Inferior parietal cortex (tissue), 1 donor: ENCODE measurements at regions not wholly inside any gene's neighbourhood (a gene's known extent, or its start where the extent isn't known, plus 50 kb on each side); places are given as distances from the start of the nearest gene placed in this dataset.

Experiments
- DNase-seq: peaks from one replicate; pipeline ENCODE4 v3.0.0-alpha.2; 2016; ENCODE audit errors: extremely low spot score

DNA sequence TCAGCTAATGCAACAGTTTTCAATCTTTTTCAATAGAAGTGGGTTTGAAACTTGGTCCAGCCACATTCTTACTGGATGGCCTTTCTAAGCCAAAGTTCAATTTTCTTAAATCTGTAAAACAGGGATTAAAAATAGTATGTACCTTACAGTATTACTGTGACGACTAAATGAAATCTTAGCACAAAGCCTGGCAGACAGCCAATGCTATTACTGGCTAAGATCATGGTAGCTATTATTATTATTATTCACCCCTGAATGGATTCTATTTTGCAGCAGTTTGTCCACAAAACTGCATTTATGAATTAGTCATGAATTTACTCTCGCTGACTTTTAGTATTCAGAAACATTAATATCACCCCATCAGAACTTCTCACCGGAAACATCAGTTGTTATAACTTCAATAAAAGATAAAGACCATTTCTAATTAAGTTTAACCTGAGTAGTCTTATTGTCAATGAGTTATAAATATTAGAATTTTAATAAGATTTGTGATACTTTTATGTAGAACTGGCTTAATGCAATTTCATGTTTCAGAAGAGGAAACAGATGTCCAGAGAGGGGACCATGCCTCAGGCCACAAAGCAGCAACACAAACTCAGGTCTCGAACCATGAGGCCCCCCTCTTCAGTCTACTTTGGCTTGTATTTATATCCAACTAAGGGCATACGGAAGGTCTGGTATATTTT, 468.2 kb downstream of the ARHGEF28 start:
- DNase-seq: no peak

DNA sequence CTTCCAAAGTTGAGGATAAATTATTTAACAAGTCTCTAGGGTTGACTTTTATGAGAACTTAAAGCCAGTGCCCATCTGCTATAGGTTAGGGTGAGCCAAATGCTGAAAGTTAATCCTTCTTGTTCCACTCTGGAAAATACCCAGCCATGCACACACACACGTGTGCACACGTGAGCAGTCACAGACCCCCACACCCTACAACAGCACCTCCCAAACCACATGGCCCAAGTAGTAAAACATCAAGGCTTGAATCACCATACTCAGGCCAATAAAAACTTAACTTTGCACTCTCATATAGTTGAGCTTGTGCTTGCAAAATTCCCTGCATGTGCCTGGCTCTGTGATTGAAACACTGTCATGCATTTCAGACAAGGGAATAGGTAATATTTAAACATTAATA, 467.6 kb downstream of the ARHGEF28 start:
- DNase-seq: no peak

DNA sequence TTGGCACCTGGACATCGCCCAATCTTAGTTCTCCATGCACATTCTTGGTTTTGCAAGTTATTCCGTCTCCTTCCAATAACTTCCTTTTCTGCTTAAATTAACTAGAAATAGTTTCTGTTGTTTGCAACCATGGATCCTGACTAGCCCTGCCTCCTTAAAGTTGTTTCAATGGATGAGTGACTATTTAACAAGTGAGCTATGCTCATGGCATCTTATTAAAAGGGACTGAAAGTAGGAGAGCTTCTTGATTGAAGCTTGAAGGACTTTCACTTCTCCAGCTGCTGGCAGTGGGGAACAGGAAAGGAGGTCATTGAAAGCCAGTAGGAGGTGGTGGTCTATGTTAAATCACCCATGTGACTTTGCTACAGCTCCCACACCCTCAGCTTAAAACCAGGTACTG, 466.8 kb downstream of the ARHGEF28 start:
- no peak for DNase-seq

DNA sequence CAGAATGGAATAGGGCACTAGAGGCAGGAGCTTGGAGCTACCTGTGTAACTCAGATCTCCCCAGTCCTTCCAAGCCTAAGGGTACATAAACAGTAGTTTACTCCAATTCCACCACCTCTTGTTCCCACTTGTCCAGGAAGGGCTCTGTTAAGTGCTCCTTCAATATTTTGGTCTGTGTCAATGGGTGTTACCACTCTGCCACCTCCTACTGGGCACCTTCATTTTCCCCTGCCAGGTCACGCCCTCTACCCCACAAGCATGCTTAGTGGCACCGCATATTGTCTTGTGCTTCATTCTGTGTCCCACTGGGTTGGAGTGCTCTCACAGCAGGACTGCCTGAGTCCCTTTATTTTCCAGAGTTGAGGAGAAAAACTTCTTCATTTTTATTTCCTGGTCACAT, 459.8 kb downstream of the ARHGEF28 start:
- DNase-seq: no peak

DNA sequence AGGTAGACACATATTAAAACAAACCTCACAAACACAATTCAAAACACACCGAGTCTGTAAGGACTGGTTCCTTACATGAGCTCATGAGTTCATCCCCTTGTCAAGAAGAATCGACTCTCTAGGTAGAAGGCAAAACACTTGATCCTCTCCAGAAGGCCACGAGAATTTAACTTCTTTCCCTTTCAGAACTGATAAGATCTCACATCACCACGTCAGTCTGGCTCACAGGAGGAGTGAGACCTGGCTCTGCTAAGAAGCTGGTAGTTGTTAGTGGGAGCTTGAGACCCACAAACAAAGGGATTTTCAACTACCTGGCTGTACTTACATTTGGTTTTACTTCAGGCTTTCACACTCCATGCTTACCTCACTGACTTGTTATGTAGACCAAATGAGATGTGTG, 459.2 kb downstream of the ARHGEF28 start:
- no peak for DNase-seq

DNA sequence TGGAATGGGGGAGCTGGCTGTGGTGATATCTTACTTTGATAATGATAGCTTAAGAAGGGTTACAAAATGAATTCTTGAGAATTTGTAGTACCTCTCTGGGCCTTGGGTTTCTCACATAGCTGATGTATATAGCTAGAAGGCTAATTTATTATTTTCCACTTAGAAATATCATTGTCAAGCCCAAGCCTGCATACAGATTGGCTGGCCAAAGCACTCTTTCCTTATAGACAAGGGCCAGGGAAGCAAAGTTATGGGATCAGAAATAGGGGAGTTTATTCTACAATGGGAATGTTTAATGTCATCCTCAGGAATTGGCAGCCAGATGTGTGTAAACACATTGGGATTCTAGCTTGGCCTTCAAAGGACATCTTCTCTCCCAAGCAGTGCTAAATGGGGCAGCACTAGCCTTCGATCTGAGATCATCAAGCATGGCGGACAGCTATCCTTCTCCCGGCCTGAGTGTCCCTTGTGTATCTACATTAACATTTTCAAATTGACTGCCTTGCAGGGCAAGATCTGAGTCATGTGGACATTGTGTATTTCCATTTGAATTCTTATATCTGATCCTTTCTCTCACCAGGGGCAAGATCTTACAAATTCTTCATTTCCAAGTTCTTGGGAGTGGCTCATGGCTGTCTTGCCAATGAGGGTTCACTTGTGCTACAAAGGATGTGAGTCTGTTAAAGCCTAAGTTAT, 457.2 kb downstream of the ARHGEF28 start:
- DNase-seq: no peak

DNA sequence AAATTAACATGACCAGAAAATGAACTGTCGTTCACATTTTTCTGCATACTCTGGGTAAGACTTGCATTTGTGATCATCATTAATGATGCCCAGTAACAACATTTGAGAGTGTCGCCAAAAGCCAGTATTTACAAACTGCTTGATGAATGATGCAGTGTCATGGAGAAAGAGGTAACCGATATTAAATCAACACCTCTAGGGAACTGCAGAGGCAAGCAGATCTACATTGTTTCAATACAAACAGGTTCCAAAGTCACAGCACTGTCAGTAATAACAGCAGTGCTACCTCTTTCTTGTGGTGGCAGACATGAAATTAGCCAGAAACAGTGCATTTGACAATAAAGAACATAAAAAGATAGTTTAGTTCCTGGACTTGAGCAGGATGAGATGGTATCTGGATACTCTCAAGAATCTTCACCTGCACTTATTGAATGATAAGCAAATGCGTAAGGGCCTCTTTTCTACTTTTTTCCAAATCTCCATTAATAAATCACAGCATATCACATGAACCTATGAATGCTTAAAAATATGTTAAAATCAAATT, 456.6 kb downstream of the ARHGEF28 start:
- no peak for DNase-seq

DNA sequence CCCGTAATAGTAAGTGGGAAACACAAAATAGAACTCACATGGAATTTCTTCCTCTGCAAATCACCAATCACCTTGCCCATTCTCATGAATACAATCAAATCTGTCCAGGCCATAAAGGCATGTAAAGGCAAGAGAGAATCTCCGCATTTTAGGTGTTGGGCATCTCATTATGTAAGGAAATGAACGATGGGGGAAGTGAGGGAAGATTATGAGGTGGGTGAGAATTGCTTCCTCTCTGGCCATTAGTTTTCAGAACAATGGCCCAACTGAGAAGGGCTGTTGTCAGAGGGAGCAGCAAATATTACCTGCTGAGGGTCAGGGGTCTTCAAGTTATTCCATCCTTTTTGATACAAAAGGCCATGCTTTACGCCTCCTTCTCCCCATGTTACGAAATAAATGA, 455.1 kb downstream of the ARHGEF28 start:
- no peak for DNase-seq

DNA sequence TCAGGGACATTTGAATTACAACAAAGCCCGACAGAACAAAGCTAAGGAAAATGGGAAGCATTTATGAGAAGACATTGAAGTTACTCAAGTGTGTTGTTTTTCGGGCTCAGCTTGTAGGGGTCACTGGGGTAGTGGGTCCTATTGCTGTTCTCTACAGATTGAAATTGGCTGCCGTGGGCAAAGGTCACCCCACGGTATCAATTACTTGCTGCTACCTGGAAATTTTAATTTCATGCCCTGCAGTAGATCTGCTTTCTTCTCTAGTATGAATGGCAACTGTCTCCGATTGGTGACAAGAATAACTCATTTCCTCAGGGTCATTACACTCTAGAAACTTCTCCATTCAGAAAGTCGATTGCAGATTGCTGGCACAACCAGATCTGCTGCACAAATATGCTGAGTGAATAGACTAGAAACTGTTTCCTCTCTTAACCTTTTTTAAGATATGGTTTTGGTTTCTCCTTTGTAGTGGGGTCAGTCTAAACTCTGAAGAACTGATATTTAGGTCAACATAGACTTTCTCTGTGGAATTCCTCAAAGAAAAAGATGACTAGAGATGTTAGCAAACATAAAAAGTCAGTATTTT, 454.1 kb downstream of the ARHGEF28 start:
- no peak for DNase-seq

DNA sequence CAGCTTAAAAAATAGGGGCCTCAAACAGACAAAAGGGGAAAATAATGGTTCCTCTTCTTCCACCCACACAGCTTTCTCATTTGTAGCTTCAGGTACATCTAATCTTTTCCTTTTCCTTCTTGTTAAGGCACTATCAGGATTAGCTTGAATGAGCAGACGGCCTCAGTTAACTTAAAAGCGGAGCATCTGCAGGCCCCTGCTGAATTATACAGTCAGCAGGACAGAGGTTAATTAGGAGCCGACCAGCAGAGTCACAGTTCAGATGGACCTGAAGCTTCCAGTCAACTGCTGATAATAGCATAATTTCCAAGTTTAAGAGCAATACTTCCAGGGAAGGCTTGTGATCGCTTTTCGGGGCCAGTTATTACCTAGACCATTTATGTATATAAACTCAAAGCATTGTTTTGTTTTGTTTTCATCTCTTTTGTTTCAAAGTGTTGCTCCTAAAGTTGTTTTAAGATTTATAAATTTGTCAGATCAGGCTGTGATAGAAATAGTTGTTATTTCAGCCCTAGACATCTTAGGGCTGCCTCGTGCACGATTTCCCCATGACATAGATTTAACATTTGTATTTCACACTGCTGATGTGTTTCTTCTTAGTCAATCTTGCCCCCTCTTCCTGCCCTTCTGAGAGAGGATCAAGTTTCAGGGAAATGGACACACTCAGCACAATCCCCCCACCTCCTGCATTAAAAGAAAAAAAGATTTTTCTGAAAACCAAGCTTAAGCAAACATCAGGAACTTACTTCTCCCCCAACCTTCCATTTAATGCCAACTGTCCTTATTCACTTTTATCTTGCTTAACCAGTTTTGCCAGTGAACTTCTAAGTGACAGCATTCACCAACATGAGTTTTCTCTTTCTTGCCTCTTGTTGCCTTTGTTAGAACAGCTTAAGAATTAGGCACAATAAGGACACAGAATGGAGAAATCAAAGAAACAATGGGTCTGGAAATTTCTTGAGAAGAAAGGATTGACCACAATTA, 449.8 kb downstream of the ARHGEF28 start:
- DNase-seq: no peak

DNA sequence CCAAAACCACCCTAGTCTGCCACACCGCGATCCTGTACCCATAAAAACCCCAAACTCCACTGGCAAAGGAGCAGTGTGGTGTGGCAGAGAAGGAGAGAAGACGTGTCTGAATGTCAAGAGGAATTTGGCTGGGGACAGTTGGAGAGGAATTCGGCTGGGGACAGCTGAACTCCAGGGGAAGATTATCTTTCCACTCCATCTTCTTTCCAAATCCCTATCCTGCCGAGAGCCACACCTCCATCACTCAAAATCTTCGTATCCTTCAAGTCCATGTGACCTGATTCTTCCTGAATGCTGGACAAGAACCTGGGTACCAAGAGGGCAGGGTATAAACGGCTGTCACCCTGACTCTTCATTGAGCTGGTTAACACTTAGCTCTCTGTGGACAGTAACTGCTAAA, 448.1 kb downstream of the ARHGEF28 start:
- DNase-seq: no peak

DNA sequence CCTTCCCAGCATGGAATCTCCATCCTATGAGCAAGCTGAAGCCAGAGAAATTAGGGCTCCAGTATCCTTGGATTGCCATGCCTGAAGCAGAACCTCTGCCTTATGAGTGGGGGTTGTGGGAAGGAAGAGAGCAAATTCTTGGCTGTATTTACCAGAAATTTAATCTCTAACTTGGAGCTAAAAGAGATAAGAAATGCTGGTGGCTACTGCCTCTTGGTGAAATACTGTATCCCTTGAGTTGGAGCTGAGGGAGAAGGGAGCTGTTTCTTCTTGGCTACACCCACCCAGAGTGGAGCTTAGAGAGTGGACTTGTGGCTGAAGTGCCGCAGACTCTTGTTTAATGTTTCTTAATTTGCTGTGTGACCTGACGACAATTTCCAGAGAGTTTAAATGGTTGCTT, 447.3 kb downstream of the ARHGEF28 start:
- DNase-seq: no peak

DNA sequence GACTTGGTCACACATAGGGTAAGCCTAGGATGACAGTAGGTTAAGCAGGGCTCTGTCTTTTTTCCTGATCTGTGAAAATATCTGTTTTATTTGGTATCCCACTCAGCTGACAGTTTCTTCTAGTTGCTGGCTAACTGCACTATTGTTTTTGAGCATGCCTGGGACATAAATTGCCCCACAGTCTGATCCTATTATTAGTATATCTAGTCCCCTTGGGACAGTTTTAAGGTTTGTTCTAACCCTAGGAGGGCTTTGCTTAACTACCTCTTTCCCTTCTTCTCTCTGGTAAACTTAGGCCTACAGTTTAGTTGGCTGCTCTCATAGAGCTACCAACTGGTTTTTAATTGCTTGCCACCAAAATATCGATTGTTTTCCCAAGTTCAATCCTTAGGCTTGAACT, 446.6 kb downstream of the ARHGEF28 start:
- no peak for DNase-seq

DNA sequence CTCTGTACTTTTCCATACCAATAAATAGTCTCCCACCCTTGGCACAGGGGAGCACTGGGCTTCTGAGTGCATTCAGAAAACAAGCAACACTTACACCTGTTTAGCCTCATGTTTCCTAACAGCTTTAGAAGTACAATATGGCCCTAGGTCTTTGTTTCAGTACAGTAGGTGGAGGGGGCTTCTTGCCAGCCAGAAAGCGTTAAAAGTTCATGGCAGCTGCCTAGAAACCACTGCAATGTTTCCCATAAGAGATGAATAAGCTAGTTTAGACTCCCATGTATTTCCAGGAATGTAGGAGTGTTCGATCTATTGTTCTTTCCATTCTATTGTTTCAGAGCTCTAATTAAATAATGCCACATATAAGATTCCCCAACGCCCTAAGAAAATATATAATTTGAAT, 444.8 kb downstream of the ARHGEF28 start:
- DNase-seq: no peak

DNA sequence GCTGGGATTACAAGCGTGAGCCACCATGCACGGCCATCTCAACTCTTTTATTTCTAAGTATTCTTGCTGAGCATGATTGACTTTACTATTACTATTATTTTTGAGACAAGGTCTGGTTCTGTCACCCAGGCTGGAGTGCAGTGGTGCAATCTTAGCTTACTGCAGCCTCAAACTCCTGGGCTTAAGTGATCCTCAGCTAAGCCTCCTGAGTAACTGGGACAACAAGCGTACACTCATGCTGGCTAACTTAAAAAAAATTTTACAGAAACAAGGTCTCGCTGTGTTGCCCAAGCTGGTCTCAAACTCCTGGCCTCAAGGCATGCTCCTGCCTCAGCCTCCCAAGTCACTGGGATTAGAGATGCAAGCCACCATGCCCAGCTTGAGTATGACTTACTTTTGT, 443.7 kb downstream of the ARHGEF28 start:
- DNase-seq: no peak

DNA sequence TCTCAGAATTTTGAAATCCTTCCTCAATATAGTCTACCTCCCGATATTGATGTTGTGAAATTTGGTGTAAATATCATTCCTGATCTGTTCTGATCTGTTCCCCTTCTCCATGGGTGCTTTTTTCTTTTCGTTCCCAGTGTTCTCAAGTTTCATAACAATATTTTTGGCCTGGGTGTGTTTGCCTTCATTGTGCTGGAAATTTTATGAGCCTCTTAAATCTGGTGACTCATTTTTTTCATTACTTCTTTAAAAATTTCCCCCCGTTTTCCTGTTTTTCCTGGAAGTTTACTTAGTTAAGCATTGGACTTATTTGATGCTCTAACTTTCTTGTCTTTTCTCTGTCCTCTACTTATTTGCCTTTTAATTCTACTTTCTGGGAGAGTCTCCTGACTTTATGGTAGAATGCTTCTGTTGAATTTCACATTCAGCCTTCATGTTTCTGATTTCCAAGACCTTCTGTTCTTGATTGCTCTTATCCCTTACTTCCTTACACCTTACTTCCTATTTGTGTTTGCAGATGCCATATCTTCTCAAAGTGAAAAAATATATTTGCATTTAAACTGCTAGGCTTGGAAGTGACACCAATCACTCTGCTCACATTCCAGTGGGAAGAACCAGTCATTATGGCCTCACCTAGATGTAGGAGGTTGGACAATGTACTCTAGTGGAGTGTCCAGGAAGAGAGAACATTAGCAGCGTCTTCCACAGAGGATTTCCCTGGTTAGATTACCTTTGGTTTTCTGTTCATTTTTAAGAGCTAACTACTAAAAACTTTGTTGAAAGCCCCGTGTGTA, 441.9 kb downstream of the ARHGEF28 start:
- DNase-seq: no peak

DNA sequence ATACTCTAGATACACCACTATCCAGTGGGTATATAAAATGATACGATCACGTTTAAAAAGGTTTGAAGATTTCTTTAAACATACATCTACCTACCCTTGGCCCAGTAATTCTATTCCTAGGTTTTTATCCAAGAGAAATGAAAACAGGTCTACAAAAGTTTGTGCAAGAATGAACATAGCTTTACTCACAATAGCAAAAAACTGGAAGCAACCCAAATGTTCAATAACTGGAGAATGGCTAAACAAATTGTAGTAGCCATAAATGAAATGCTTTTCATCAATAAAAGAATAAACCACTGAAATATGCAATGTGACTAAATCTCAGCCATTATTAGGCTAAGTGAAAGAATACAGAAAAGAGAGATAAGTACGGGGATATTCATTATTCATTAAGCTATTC, 438.9 kb downstream of the ARHGEF28 start:
- DNase-seq: no peak

DNA sequence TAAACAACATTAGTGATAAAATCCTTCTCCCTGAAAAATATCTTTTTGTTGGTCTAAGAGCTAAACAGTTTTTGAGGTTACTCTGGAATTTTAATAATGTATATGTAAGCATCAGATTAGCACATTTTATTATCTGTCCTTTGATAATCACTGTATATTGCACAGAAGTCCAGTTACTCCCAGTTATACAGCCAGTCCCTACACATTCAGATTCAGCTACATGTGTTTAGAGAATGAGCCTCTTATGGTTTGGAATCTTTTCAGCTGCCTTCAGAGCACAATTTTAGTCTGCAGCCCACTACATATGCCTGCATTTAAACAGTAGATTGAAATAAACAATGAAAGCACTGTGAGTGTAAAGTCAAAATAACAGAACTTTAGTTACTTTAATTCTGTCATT, 438.2 kb downstream of the ARHGEF28 start:
- DNase-seq: no peak

DNA sequence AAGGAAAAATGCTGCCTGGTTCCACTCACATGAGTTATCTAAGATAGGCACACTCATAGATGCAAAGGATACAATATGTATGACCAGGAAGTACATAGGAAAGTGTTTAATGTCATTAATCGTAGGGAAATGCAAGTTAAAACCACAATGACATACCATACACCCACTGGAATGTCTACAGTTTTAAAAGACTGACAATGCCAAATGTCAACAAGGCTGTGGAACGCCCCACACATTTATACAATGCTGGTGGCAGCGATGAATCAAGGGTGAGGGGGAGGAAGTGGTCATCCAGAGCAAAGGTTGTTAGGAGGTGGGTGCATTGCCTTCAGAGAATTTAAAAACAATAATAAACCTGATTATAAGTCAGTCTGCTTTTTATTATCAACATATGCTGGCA, 437.8 kb downstream of the ARHGEF28 start:
- DNase-seq: no peak

DNA sequence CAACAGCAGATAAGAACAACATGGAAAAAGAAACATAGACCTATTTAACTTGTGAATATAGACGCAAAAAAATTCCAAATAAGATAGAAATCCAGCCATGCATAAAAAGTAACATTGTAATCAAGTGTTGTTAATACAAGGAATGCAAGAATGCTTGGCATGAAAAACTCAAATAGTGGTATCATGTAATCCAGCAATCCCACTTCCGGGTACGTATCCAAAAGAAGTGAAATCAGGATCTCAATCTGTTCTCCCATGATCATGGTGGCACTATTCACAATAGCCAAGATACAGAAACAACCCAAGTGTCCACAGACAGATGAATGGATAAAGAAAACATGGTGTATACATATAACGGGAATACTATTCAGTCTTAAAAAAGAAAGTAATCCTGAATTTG, 437.4 kb downstream of the ARHGEF28 start:
- DNase-seq: no peak

DNA sequence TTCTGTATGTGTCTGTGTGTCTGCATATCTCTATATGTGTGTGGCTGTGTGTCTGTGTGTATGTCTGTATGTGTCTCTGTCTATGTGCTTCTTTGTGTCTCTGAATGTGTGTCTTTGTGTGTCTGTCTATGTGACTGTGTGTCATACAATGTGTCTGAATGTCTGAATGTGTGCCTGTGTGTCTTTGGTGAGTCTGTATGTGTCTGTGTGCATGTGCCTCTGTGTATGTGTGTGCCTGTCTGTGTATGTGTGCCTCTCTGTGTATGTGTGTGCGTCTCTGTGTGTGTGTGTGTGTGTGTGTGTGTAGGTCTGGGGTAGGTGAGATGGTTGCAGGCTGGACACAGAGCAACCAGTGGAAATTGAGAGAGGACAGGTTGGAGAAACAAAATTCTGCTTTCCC, 435.3 kb downstream of the ARHGEF28 start:
- no peak for DNase-seq
